GM12878 (cell line): ENCODE measurements at regions not wholly inside any gene's neighbourhood (a gene's known extent, or its start where the extent isn't known, plus 50 kb on each side); places are given as distances from the start of the nearest gene placed in this dataset.

Source experiments
- ATAC-seq: fragments of 200-7000 bp; cut with Tn5 transposase; 3 replicates; pipeline ENCODE4 v1.9.1; 2020; ENCODE audit warnings: mild to moderate bottlenecking, moderate library complexity
- BruUV-seq: library from RNA; stranded (reverse); fragments of 400-500 nt; replicated peaks from 2 replicates; lab custom pipeline; 2021; lab: Mats Ljungman, UMichigan
- CTCF ChIA-PET: fragments of 300-600 bp; sonication (Branson Sonifier 250); formaldehyde crosslinking; extraction: SDS; loops from one replicate; lab custom pipeline; 2021; ENCODE audit warnings: inconsistent platforms; lab: Yijun Ruan, JAX
- POLR2A ChIA-PET: fragments of 350-600 bp; formaldehyde crosslinking; extraction: SDS; loops from one replicate; lab custom pipeline; 2021; ENCODE audit warnings: inconsistent platforms; lab: Charles Lee
- RAD21 ChIA-PET: fragments of 300-600 bp; sonication (Branson Sonifier 250); formaldehyde crosslinking; loops from one replicate; lab custom pipeline; 2023; ENCODE audit warnings: antibody characterized with exemption; ENCODE audit not compliant: unreplicated experiment; lab: Charles Lee
- SMC1A ChIA-PET: fragments of 300-600 bp; sonication (Branson Sonifier 250); formaldehyde crosslinking; loops from one replicate; lab custom pipeline; 2023; ENCODE audit not compliant: unreplicated experiment, uncharacterized antibody; lab: Charles Lee
- DNase-seq: peaks from one replicate; pipeline ENCODE4 v3.0.0-alpha.2; 2011; ENCODE audit warnings: low read depth, low spot score
- FAIRE-seq: peaks from 3 replicates; lab custom pipeline; 2011; peaks lifted over from hg19 to GRCh38; lab: Jason Lieb, UNC
- H2AFZ ChIP-seq: 2 replicates; pipeline ENCODE4 v1.6.0; 2011; ENCODE audit warnings: low read depth, low read length, control low read depth; ENCODE audit not compliant: control insufficient read depth
- H3K27ac ChIP-seq: 2 replicates; pipeline ENCODE4 v1.5.1; 2011; ENCODE audit warnings: control low read depth; ENCODE audit not compliant: control insufficient read depth, insufficient read depth
- H3K27me3 ChIP-seq, 2 experiments: replicated peaks in 1 of 2; 2 replicates each; pipeline versions ENCODE4 v1.6.0 to v1.6.1; 2011; ENCODE audit warnings: low read length in 1 of 2; ENCODE audit not compliant: control insufficient read depth in 2 of 2, insufficient read depth in 2 of 2
- H3K36me3 ChIP-seq, 2 experiments: 2 replicates each; pipeline ENCODE4 v1.5.1; 2011; ENCODE audit warnings: low read length in 1 of 2; ENCODE audit not compliant: control insufficient read depth in 2 of 2, insufficient read depth in 2 of 2
- H3K4me1 ChIP-seq: 2 replicates; pipeline ENCODE4 v1.6.1; 2011; ENCODE audit warnings: mild to moderate bottlenecking, low read length, moderate library complexity, mixed read lengths; ENCODE audit not compliant: control insufficient read depth, insufficient read depth
- H3K4me2 ChIP-seq: 2 replicates; pipeline ENCODE4 v1.6.0; 2011; ENCODE audit warnings: control low read depth; ENCODE audit not compliant: control insufficient read depth, insufficient read depth
- H3K4me3 ChIP-seq: fragments of 200-600 bp; sonication (generic); 2 replicates; pipeline ENCODE4 v1.5.1; 2016
- H3K79me2 ChIP-seq: 2 replicates; pipeline ENCODE4 v1.6.0; 2011; ENCODE audit warnings: low read length; ENCODE audit not compliant: control insufficient read depth, insufficient read depth
- H3K9ac ChIP-seq: 2 replicates; pipeline ENCODE4 v1.8.0; 2011; ENCODE audit warnings: low read length, control low read depth, mixed read lengths; ENCODE audit not compliant: control insufficient read depth, insufficient read depth
- H3K9me3 ChIP-seq: replicated peaks from 3 replicates; pipeline ENCODE4 v1.5.1; 2011; ENCODE audit warnings: mild to moderate bottlenecking, low read length; ENCODE audit not compliant: control insufficient read depth, insufficient read depth
- H4K20me1 ChIP-seq: 2 replicates; pipeline ENCODE4 v1.6.0; 2011; ENCODE audit not compliant: control insufficient read depth, insufficient read depth
- ASH2L ChIP-seq: fragments of 300-600, 200-600 bp; sonication (generic); IDR thresholded peaks from 2 replicates; pipeline ENCODE4 v1.6.1; 2017; ENCODE audit warnings: low read depth, mild to moderate bottlenecking, borderline replicate concordance
- EED ChIP-seq: sonication (generic); IDR thresholded peaks from 2 replicates; pipeline ENCODE4 v1.6.1; 2016; ENCODE audit warnings: antibody characterized with exemption, low read depth
- FOS ChIP-seq: IDR thresholded peaks from 3 replicates; pipeline ENCODE4 v1.6.1; 2011; ENCODE audit warnings: borderline replicate concordance; ENCODE audit not compliant: insufficient read length; ENCODE audit errors: extremely low read depth
- GATAD2B ChIP-seq: fragments of 450-650 bp; conservative IDR thresholded peaks from 2 replicates; pipeline ENCODE4 v1.6.1; 2017; ENCODE audit warnings: low read depth, mild to moderate bottlenecking, moderate library complexity
- MXI1 ChIP-seq: fragments of 150-350 bp; IDR thresholded peaks from 2 replicates; pipeline ENCODE4 v1.6.1; 2011; ENCODE audit warnings: low read depth, mild to moderate bottlenecking, inconsistent platforms, low read length, improper control_type of control experiment
- RBBP5 ChIP-seq: fragments of 200-600 bp; sonication (generic); conservative IDR thresholded peaks from 2 replicates; pipeline ENCODE4 v1.6.1; 2016
- SMAD5 ChIP-seq: IDR thresholded peaks from 2 replicates; pipeline ENCODE4 v1.6.1; 2016; ENCODE audit warnings: antibody characterized with exemption, low read depth
- TBL1XR1 ChIP-seq: IDR thresholded peaks from 2 replicates; pipeline ENCODE4 v1.6.1; 2012; ENCODE audit warnings: low read depth, low read length, improper control_type of control experiment
- WGBS: methylation state at CpG from one replicate; pipeline ENCODE4 v1.1.6; 2016; ENCODE audit warnings: low lambda C conversion rate; ENCODE audit not compliant: insufficient replicate concordance, insufficient coverage; ENCODE audit errors: missing lambda C conversion rate; 5-methylcytosine and 5-hydroxymethylcytosine counted together
- in situ Hi-C: fragments of 300-500 bp; cut with MboI; formaldehyde crosslinking; loops from 9 replicates; pipeline ENCODE4 v1.14.3; 2018; ENCODE audit warnings: mixed read lengths
- intact Hi-C: fragments of 100-400 bp; cut with micrococcal nuclease; formaldehyde crosslinking; loops from one replicate; pipeline ENCODE4 v1.14.2; 2022; ENCODE audit not compliant: unreplicated experiment
- TF ChIP-seq, protein P1 (sequence below): IDR thresholded peaks from 2 replicates; pipeline ENCODE4 v1.6.1; 2012; ENCODE audit warnings: improper control_type of control experiment, low read depth, low read length; ENCODE audit not compliant: insufficient replicate concordance
- TF ChIP-seq, protein P2 (sequence below): fragments of 150-350 bp; IDR thresholded peaks from 2 replicates; pipeline ENCODE4 v1.6.1; 2014; ENCODE audit warnings: mild to moderate bottlenecking, low read depth, low read length

DNA sequence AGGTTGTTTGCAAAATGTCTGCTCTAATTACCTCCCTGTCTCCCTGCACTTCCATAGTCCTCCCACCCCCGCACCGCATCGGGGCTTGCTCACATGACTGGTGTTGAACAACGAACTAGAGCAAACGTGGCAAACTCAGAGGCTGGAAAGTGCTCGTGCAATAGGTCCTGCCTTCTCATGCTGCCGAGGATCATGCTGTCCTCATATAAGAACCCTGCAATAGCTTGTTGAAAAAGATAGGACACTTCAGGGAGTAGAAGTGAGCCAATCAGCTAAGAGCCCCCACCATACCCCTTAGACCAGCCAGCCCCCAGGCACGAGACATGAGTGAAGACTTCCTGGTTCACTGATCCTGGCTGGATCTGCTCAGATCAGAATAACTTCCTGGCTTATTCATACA lies 219.2 kb downstream of the C6orf118 start:
- DNase-seq = no peak
- no peaks in the 10 kb centered on the region for H3K9me3 ChIP-seq
- no peak overlapping the region for H3K4me3 ChIP-seq
- in situ Hi-C loops (no loop called here), intact Hi-C loops (no loop called here)
- no peak for FAIRE-seq
- SMC1A ChIA-PET = interaction anchor here (1.0 kb wide), 1 partner anchor 51 kb away, joined by 3 read pairs; no protein-coding TSS in a partner anchor
- WGBS = 30% methylated on average over 8 of the region's 8 CpGs
- TF ChIP-seq SMAD5 = no peak
- no peak for TF ChIP-seq RBBP5
- TF ChIP-seq, protein P1, sequence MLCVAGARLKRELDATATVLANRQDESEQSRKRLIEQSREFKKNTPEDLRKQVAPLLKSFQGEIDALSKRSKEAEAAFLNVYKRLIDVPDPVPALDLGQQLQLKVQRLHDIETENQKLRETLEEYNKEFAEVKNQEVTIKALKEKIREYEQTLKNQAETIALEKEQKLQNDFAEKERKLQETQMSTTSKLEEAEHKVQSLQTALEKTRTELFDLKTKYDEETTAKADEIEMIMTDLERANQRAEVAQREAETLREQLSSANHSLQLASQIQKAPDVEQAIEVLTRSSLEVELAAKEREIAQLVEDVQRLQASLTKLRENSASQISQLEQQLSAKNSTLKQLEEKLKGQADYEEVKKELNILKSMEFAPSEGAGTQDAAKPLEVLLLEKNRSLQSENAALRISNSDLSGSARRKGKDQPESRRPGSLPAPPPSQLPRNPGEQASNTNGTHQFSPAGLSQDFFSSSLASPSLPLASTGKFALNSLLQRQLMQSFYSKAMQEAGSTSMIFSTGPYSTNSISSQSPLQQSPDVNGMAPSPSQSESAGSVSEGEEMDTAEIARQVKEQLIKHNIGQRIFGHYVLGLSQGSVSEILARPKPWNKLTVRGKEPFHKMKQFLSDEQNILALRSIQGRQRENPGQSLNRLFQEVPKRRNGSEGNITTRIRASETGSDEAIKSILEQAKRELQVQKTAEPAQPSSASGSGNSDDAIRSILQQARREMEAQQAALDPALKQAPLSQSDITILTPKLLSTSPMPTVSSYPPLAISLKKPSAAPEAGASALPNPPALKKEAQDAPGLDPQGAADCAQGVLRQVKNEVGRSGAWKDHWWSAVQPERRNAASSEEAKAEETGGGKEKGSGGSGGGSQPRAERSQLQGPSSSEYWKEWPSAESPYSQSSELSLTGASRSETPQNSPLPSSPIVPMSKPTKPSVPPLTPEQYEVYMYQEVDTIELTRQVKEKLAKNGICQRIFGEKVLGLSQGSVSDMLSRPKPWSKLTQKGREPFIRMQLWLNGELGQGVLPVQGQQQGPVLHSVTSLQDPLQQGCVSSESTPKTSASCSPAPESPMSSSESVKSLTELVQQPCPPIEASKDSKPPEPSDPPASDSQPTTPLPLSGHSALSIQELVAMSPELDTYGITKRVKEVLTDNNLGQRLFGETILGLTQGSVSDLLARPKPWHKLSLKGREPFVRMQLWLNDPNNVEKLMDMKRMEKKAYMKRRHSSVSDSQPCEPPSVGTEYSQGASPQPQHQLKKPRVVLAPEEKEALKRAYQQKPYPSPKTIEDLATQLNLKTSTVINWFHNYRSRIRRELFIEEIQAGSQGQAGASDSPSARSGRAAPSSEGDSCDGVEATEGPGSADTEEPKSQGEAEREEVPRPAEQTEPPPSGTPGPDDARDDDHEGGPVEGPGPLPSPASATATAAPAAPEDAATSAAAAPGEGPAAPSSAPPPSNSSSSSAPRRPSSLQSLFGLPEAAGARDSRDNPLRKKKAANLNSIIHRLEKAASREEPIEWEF = no peak
- TF ChIP-seq, protein P2, sequence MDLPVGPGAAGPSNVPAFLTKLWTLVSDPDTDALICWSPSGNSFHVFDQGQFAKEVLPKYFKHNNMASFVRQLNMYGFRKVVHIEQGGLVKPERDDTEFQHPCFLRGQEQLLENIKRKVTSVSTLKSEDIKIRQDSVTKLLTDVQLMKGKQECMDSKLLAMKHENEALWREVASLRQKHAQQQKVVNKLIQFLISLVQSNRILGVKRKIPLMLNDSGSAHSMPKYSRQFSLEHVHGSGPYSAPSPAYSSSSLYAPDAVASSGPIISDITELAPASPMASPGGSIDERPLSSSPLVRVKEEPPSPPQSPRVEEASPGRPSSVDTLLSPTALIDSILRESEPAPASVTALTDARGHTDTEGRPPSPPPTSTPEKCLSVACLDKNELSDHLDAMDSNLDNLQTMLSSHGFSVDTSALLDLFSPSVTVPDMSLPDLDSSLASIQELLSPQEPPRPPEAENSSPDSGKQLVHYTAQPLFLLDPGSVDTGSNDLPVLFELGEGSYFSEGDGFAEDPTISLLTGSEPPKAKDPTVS = no peak
- no peak for TF ChIP-seq GATAD2B
- no peak for TF ChIP-seq MXI1
- TF ChIP-seq EED = no peak
- no peak for TF ChIP-seq TBL1XR1
- TF ChIP-seq FOS = no peak
- TF ChIP-seq ASH2L = no peak
- H3K27me3 ChIP-seq = no peaks in the 10 kb centered on the region
- RAD21 ChIA-PET = no interaction called here
- no peak overlapping the region for H3K27ac ChIP-seq
- H4K20me1 ChIP-seq = no peaks in the 10 kb centered on the region
- no peak overlapping the region for H3K9ac ChIP-seq
- POLR2A ChIA-PET = no interaction called here
- BruUV-seq = no TSS peak
- no peak overlapping the region for H2AFZ ChIP-seq
- ATAC-seq = no peak
- H3K36me3 ChIP-seq = no peaks in the 10 kb centered on the region
- CTCF ChIA-PET = no interaction called here
- no peak overlapping the region for H3K4me2 ChIP-seq
- no peaks in the 10 kb centered on the region for H3K4me1 ChIP-seq
- H3K79me2 ChIP-seq = no peaks in the 10 kb centered on the region
